ENCODE measurements at regions not wholly inside any gene's neighbourhood (a gene's known extent, or its start where the extent isn't known, plus 50 kb on each side); places are given as distances from the start of the nearest gene placed in this dataset.

DNA sequence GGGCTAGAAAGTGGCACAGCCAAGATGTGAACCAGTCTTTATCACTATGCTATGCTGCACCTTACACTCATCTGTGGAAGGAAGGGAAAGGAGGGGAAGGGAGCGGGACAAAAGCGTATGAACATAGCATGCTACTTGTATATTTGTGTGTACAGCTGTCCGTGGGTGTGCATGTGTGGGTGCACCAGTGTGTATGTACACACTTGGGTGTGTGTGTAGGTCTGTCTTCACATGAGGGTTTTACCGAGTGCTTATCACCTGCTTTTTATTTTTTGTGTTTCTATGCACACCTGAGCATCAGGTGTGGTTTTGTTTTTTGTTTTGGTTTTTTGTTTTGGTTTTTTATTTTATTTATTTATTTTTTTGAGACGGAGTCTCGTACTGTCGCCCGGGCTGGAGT, 255.7 kb downstream of the RRAGC start:
- TF ChIP-seq, protein P1, sequence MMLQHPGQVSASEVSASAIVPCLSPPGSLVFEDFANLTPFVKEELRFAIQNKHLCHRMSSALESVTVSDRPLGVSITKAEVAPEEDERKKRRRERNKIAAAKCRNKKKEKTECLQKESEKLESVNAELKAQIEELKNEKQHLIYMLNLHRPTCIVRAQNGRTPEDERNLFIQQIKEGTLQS (IDR thresholded peaks at IDR 0.05) = no peak
- TF ChIP-seq, protein P1 (CRISPR knock-in tag; conservative IDR thresholded peaks at IDR 0.05) = no peak
- TF ChIP-seq POLR2AphosphoS5 (IDR thresholded peaks at IDR 0.05; ENCODE audit: control insufficient read depth, insufficient read depth, low read depth, low read length) (no peak), RHOXF2B (CRISPR knock-in tag; conservative IDR thresholded peaks at IDR 0.05) (no peak), FOXA1 (IDR thresholded peaks at IDR 0.05; ENCODE audit: borderline replicate concordance) (no peak), CBX5 (IDR thresholded peaks at IDR 0.05; ENCODE audit: borderline replicate concordance, low read depth) (no peak), MYNN (IDR thresholded peaks at IDR 0.05) (no peak), MYNN (CRISPR knock-in tag; IDR thresholded peaks at IDR 0.05) (no peak), ELF4 (CRISPR knock-in tag; IDR thresholded peaks at IDR 0.05) (no peak), REST (IDR thresholded peaks at IDR 0.05; ENCODE audit: borderline replicate concordance) (no peak), REST (CRISPR knock-in tag; IDR thresholded peaks at IDR 0.05; ENCODE audit: low read depth) (no peak), ZNF121 (CRISPR knock-in tag; conservative IDR thresholded peaks at IDR 0.05) (no peak), CTCF (IDR thresholded peaks at IDR 0.05 in 2 of 3, conservative IDR thresholded peaks at IDR 0.05 in 1 of 3; ENCODE audit: insufficient read depth in 2 of 3, low read depth in 1 of 3, low read length in 3 of 3) (no peak), BRF1 (IDR thresholded peaks at IDR 0.05; ENCODE audit: borderline replicate concordance, extremely low read depth, insufficient read length) (no peak)
- TF ChIP-seq, protein P2, sequence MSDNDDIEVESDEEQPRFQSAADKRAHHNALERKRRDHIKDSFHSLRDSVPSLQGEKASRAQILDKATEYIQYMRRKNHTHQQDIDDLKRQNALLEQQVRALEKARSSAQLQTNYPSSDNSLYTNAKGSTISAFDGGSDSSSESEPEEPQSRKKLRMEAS (CRISPR knock-in tag; IDR thresholded peaks at IDR 0.05) = no peak

Data from K562 (cell line).